Common myeloid progenitor, CD34-positive (primary cell): ENCODE measurements at regions not wholly inside any gene's neighbourhood (a gene's known extent, or its start where the extent isn't known, plus 50 kb on each side); places are given as distances from the start of the nearest gene placed in this dataset.

Experiments used
- CTCF ChIA-PET: fragments of 350-600 bp; sonication (Branson Sonifier 250); formaldehyde crosslinking; loops from one replicate; lab custom pipeline; 2021; ENCODE audit warnings: antibody characterized with exemption; lab: Charles Lee
- POLR2A ChIA-PET: fragments of 350-600 bp; sonication (Branson Sonifier 250); formaldehyde crosslinking; loops from one replicate; lab custom pipeline; 2021; ENCODE audit warnings: antibody characterized with exemption; lab: Charles Lee
- DNase-seq, 3 donors: peaks; one replicate each; pipeline versions ENCODE4 v3.0.0 to v3.0.0-alpha.2; 2013
- H3K27ac ChIP-seq, 2 experiments: 1 replicate in 1 of 2; 2 replicates in 1 of 2; pipeline ENCODE4 v1.7.0; 2013; ENCODE audit warnings: inconsistent platforms in 2 of 2, low read length in 2 of 2, mild to moderate bottlenecking in 2 of 2, low read depth in 1 of 2, moderate library complexity in 1 of 2; ENCODE audit not compliant: severe bottlenecking in 2 of 2, insufficient read depth in 1 of 2, poor library complexity in 1 of 2
- H3K27me3 ChIP-seq, 5 experiments: replicated peaks in 2 of 5; 1 replicate in 3 of 5; 2 replicates in 2 of 5; pipeline versions ENCODE4 v1.6.1 to v1.7.0; 2013; ENCODE audit warnings: low read length in 4 of 5, mild to moderate bottlenecking in 2 of 5, moderate library complexity in 2 of 5, inconsistent platforms in 1 of 5; ENCODE audit not compliant: insufficient read depth in 5 of 5, control insufficient read depth in 4 of 5
- H3K36me3 ChIP-seq, 4 experiments: 1 replicate in 2 of 4; 2 replicates in 2 of 4; pipeline versions ENCODE4 v1.6.1 to v1.7.0; 2013; ENCODE audit warnings: low read length in 3 of 4, control low read depth in 1 of 4, mild to moderate bottlenecking in 1 of 4; ENCODE audit not compliant: control insufficient read depth in 4 of 4, insufficient read depth in 4 of 4
- H3K4me1 ChIP-seq, 4 experiments: 1 replicate in 3 of 4; 2 replicates in 1 of 4; pipeline versions ENCODE4 v1.6.1 to v1.7.1; 2013; ENCODE audit warnings: low read length in 3 of 4, mild to moderate bottlenecking in 3 of 4, control low read depth in 1 of 4, inconsistent platforms in 1 of 4, moderate library complexity in 1 of 4; ENCODE audit not compliant: control insufficient read depth in 4 of 4, insufficient read depth in 4 of 4; ENCODE audit errors: control extremely low read depth in 1 of 4
- H3K4me3 ChIP-seq, 7 experiments: 1 replicate in 4 of 7; 2 replicates in 3 of 7; pipeline versions ENCODE4 v1.5.1 to v1.7.0; 2013; ENCODE audit warnings: mild to moderate bottlenecking in 7 of 7, low read length in 6 of 7, moderate library complexity in 6 of 7, inconsistent platforms in 2 of 7, low read depth in 2 of 7, control low read depth in 1 of 7; ENCODE audit not compliant: insufficient read depth in 4 of 7, control insufficient read depth in 1 of 7; ENCODE audit errors: extremely low read depth in 1 of 7
- H3K9me3 ChIP-seq, 5 experiments: 1 replicate in 4 of 5; 2 replicates in 1 of 5; pipeline versions ENCODE4 v1.6.1 to v1.7.1; 2013; ENCODE audit warnings: low read length in 4 of 5, mild to moderate bottlenecking in 2 of 5, inconsistent platforms in 1 of 5, low read depth in 1 of 5, moderate library complexity in 1 of 5; ENCODE audit not compliant: control insufficient read depth in 4 of 5, insufficient read depth in 2 of 5; ENCODE audit errors: control extremely low read depth in 1 of 5
- WGBS: methylation state at CpG from one replicate; pipeline ENCODE4 v1.1.5; 2013; ENCODE audit not compliant: insufficient coverage; 5-methylcytosine and 5-hydroxymethylcytosine counted together

GRCh38 chr2:107281637-107282036, 395.7 kb upstream of the ST6GAL2 start:
- no peak for DNase-seq

DNA sequence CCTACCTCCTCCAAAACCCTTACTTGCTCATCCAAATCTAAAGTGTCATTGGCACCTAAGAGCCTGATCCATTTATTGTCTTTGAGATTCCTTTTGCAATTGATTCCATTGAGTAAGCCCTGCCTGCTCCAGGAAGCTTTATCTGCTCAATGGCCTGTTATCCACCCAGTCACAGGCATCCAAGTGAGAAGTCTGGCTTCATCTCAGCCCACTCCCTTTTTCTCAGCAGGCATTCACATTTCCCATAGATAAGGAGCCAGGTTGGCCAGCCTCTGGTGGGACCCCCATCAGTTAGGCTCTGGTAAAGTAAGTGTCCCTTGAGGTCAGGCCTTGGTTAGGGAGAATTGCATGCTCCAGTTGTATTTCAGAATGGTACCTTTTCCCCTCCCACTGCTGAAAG, 396.2 kb upstream of the ST6GAL2 start:
- no peaks in the 10 kb centered on the region for H3K36me3 ChIP-seq
- no peak overlapping the region for H3K4me3 ChIP-seq
- H3K27me3 ChIP-seq: no peaks in the 10 kb centered on the region
- no peak overlapping the region for H3K27ac ChIP-seq
- ChIA-PET POLR2A (no interaction called here), CTCF (no interaction called here)
- H3K9me3 ChIP-seq: no peaks in the 10 kb centered on the region
- no peak for DNase-seq
- H3K4me1 ChIP-seq: no peaks in the 10 kb centered on the region

More at GRCh38 chr2:107281637-107282036, 395.7 kb upstream of the ST6GAL2 start:
- WGBS: 78% methylated on average over 1 of the region's 1 CpG
- H3K27ac ChIP-seq: no peak overlapping the region
- H3K36me3 ChIP-seq: no peaks in the 10 kb centered on the region
- H3K9me3 ChIP-seq: no peaks in the 10 kb centered on the region
- no peak overlapping the region for H3K4me3 ChIP-seq
- no peaks in the 10 kb centered on the region for H3K4me1 ChIP-seq
- H3K27me3 ChIP-seq: no peaks in the 10 kb centered on the region
- CTCF ChIA-PET: no interaction called here
- POLR2A ChIA-PET: no interaction called here

- Histone ChIP-seq H3K4me3 (no peak overlapping the region), H3K36me3 (no peaks in the 10 kb centered on the region), H3K27me3 (no peaks in the 10 kb centered on the region), H3K27ac (no peak overlapping the region), H3K9me3 (no peaks in the 10 kb centered on the region), H3K4me1 (no peaks in the 10 kb centered on the region)
- no peak for DNase-seq
- ChIA-PET CTCF (no interaction called here), POLR2A (no interaction called here)
- WGBS: 100% methylated on average over 2 of the region's 3 CpGs
Observed at GRCh38 chr2:107285621-107286299, 399.8 kb upstream of the ST6GAL2 start.

- Histone ChIP-seq H3K9me3 (no peaks in the 10 kb centered on the region), H3K4me3 (no peak overlapping the region), H3K27ac (no peak overlapping the region), H3K27me3 (no peaks in the 10 kb centered on the region), H3K4me1 (no peaks in the 10 kb centered on the region), H3K36me3 (no peaks in the 10 kb centered on the region)
- ChIA-PET CTCF (no interaction called here), POLR2A (no interaction called here)
- no peak for DNase-seq
- WGBS: no CpG with 5 or more reads among the region's 3 CpGs
Observed at GRCh38 chr2:107290041-107290440, 404.1 kb upstream of the ST6GAL2 start.

DNA sequence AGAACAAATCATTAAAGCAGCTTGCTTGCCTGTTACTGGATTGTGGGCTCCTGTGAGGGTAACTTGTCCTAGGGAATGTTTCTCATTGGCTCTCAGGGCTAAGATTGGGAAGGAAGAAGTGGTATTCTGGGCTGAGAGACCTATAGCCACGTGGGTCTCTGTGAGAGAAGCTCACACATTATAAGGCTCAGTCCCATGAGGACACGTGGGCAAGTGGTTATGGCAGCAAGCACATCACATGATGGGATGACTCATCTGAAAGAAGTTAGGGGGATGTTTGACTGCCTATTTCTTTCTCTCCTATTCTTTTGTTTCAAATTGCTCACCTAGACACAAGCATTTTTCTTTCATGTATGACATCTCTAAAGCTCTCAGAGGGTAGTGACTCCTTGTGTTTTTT, 418.0 kb upstream of the ST6GAL2 start:
- DNase-seq: peak in 1 of 3 donors; percentile 16
- no peaks in the 10 kb centered on the region for H3K36me3 ChIP-seq
- 83% methylated on average over 1 of the region's 2 CpGs for WGBS
- ChIA-PET POLR2A (no interaction called here), CTCF (no interaction called here)
- H3K4me3 ChIP-seq: no peak overlapping the region
- no peaks in the 10 kb centered on the region for H3K4me1 ChIP-seq
- no peaks in the 10 kb centered on the region for H3K9me3 ChIP-seq
- H3K27ac ChIP-seq: no peak overlapping the region
- no peaks in the 10 kb centered on the region for H3K27me3 ChIP-seq

- Histone ChIP-seq H3K9me3 (no peaks in the 10 kb centered on the region), H3K27me3 (no peaks in the 10 kb centered on the region), H3K36me3 (no peaks in the 10 kb centered on the region), H3K27ac (no peak overlapping the region), H3K4me3 (no peak overlapping the region), H3K4me1 (no peaks in the 10 kb centered on the region)
- ChIA-PET CTCF (no interaction called here), POLR2A (no interaction called here)
- DNase-seq: no peak
- 100% methylated on average over 2 of the region's 4 CpGs for WGBS
Observed at GRCh38 chr2:107305966-107306365, 420.0 kb upstream of the ST6GAL2 start.

DNA sequence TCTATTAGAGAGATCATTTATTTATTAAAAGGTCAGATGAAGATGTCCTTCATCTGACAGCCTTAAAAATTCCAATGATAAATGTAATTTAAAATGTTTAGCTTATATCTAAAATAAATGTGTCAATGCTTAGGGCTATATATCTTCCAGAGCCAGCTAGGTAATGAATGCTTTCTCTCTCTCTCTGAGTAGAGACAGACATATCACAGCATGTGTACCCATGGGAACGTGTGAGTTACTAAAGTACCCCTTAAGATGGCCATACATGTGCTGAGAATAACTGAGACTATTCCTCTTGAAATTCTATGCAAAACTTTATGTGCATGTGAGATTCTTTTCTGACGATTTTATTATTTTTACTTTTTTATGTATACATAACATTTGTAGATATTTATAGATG, 420.9 kb upstream of the ST6GAL2 start:
- DNase-seq: no peak
- H3K27me3 ChIP-seq: no peaks in the 10 kb centered on the region
- H3K4me3 ChIP-seq: no peak overlapping the region
- no peaks in the 10 kb centered on the region for H3K4me1 ChIP-seq
- CTCF ChIA-PET: no interaction called here
- no peak overlapping the region for H3K27ac ChIP-seq
- no peaks in the 10 kb centered on the region for H3K36me3 ChIP-seq
- no peaks in the 10 kb centered on the region for H3K9me3 ChIP-seq
- WGBS: no CpG with 5 or more reads among the region's 2 CpGs
- POLR2A ChIA-PET: no interaction called here
